ENCODE measurements at regions not wholly inside any gene's neighbourhood (a gene's known extent, or its start where the extent isn't known, plus 50 kb on each side); places are given as distances from the start of the nearest gene placed in this dataset.

DNA sequence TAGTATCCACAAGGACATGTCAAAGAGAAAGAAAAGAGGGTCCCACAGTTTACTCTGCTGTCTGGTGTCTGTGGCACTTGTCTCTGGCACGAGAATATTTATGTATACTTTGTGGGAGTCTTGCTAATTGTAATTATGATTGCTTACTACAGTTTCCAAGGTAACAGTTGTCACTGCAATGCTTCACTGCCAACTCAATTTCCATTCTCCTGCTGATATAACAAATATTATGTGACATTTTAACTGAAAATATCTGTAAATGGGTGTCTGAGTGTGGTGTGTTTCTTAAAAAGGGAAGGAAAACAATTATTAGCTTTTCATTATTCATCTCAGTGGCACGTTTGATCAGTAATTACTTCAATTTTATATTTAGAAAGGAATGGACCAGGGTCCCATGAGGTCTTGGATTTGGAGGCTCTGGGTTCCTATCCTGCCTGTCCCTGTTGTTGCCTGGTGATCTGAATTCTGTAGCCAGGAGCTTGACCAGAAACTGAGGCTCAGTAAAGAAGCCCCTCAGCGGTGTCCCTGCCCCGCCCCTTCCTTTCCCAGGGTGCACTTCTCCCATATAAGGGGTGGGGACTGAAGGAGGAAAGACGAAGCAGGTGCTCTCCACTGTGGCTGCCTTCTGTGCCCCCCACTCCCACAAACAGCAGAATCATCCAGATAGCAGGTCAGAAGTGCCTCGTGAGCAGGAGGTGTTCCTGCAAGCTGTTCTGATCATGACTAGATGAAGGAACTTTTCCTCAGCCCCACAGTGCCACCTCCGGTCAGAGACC lies 137.3 kb upstream of the KIF2A start:
- TF ChIP-seq, protein P1, sequence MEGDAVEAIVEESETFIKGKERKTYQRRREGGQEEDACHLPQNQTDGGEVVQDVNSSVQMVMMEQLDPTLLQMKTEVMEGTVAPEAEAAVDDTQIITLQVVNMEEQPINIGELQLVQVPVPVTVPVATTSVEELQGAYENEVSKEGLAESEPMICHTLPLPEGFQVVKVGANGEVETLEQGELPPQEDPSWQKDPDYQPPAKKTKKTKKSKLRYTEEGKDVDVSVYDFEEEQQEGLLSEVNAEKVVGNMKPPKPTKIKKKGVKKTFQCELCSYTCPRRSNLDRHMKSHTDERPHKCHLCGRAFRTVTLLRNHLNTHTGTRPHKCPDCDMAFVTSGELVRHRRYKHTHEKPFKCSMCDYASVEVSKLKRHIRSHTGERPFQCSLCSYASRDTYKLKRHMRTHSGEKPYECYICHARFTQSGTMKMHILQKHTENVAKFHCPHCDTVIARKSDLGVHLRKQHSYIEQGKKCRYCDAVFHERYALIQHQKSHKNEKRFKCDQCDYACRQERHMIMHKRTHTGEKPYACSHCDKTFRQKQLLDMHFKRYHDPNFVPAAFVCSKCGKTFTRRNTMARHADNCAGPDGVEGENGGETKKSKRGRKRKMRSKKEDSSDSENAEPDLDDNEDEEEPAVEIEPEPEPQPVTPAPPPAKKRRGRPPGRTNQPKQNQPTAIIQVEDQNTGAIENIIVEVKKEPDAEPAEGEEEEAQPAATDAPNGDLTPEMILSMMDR (IDR thresholded peaks at IDR 0.05) = no peak
- DNase-seq (ENCODE audit: low spot score) (no peak), ATAC-seq (ENCODE audit: low FRiP score) (no peak)

DNA sequence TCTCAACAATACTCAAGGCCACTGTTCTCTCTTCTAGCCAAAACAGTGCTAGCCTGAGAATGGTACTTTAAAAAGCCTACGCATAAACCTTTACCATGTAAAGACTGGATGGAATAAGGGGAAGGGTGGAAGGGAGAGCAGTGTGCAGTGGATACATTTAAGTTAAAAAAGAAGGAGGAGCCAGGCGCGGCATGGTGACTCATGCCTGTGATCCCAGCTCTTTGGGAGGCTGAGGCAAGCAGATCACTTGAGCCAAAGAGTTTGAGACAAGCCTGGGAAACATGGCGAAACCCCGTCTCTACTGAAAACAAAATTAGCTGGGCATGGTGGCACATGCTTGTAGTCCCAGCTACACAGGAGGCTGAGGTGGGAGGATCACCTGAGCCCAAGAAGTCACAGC lies 127.7 kb upstream of the KIF2A start:
- TF ChIP-seq, protein P1 (IDR thresholded peaks at IDR 0.05) = no peak
- DNase-seq (ENCODE audit: low spot score) = no peak
- ATAC-seq (ENCODE audit: low FRiP score) = no peak

DNA sequence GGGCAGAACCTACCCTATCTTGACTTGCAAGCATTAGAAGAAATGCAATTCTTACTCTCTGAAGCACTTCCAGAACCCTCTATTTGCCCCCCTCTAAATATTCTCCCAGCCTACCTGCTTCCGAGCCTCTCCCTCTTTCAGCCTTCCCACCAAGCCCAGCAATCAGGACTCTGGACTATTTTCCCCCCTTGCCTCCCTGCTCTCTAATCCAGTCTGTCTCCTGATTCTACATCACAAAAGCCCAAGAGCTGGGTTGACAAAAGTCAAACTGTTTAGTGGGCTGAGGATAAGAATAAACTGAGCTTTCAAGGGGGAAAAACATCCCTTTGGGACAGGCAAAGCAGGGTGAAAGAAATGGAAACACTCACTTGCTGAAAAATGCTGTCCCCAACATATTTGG lies 123.2 kb upstream of the KIF2A start:
- TF ChIP-seq, protein P1 (IDR thresholded peaks at IDR 0.05) = no peak
- DNase-seq (ENCODE audit: low spot score) (no peak), ATAC-seq (ENCODE audit: low FRiP score) (no peak)

DNA sequence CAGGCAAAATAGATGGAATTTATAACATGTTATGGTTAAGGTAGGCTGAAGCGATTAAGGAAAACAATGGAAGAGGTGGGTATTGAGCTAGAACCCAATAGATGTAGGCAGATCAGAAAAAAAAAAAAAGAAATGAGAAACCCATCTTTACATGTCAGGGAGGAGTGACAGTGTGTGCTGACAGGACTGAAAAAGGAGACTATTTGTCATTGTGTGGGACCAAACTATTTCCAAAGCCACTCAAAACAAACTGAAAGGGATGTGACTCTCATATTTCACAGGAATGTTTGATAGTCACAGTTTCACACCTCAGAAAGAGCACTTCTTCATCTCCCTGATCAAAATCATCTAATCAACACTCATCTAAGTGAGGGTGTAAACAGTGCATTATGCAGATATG lies 122.3 kb upstream of the KIF2A start:
- no peak for DNase-seq (ENCODE audit: low spot score)
- TF ChIP-seq, protein P1 (IDR thresholded peaks at IDR 0.05) = no peak
- no peak for ATAC-seq (ENCODE audit: low FRiP score)

DNA sequence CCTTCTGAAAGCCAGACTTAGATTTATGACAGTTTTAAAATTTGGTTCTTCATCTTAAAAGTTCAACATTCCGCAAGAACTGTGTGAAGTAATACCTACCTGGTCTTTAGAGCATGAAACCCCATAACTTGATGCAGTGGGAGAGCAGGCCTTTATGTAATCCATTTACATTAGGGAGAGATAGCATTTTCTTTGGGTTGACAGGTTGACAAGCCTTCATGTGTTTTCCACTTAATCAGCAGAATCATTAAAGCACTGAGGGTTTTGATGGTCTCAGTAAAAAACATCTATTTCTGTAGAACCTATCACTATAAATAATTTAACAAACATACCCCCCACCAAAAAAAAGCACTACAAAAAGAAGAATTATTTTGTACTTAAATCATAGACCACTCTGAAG lies 121.6 kb upstream of the KIF2A start:
- DNase-seq (ENCODE audit: low spot score) = no peak
- ATAC-seq (ENCODE audit: low FRiP score) = no peak
- TF ChIP-seq, protein P1 (IDR thresholded peaks at IDR 0.05) = no peak

DNA sequence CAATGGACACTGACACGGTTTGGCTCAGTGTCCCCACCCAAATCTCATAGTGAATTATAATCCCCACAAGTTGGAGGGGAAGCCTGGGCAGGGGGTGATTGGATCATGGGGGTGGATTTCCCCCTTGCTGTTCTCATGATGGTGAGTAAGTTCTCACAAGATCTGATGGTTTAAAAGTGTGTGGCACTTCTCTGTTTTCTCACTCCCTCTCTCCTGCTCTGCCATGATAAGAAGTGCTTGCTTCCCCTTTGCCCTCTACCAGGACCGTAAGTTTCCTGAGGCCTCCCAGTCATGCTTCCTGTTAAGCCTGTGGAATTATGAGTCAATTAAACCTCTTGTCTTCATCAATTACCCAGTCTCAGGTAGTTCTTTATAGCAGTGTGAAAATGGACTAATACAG lies 115.8 kb upstream of the KIF2A start:
- DNase-seq (ENCODE audit: low spot score) (no peak), ATAC-seq (ENCODE audit: low FRiP score) (no peak)
- TF ChIP-seq, protein P1 (IDR thresholded peaks at IDR 0.05) = no peak

DNA sequence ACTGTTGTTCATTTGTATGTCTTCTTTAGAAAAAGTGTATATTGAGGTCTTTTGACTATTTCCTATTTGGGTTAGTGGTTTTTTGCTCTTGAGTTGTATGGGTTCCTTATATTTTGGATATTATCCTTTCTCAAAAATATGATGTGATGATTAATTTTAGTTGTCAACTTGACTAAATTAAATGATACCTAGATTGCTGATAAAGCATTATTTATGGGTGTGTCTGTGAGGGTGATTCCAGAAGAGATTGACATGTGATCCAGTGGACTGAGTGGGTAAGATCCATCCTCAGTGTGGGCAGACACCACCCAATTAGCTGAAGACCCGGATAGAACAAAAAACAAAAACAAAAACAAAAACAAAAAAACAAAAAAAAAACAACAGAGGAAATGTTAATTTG lies 115.1 kb upstream of the KIF2A start:
- ATAC-seq (ENCODE audit: low FRiP score) (no peak), DNase-seq (ENCODE audit: low spot score) (no peak)
- TF ChIP-seq, protein P1 (IDR thresholded peaks at IDR 0.05) = no peak
